ENCODE measurements at regions not wholly inside any gene's neighbourhood (a gene's known extent, or its start where the extent isn't known, plus 50 kb on each side); places are given as distances from the start of the nearest gene placed in this dataset.
A peak's percentile ranks its signal among the peaks of the same experiment; 100 is the strongest.
"Not testable (repeated sequence)": the region's sequence is repeated elsewhere in the genome, so short reads cannot be mapped to it uniquely, and the experiment has no call there.

DNA sequence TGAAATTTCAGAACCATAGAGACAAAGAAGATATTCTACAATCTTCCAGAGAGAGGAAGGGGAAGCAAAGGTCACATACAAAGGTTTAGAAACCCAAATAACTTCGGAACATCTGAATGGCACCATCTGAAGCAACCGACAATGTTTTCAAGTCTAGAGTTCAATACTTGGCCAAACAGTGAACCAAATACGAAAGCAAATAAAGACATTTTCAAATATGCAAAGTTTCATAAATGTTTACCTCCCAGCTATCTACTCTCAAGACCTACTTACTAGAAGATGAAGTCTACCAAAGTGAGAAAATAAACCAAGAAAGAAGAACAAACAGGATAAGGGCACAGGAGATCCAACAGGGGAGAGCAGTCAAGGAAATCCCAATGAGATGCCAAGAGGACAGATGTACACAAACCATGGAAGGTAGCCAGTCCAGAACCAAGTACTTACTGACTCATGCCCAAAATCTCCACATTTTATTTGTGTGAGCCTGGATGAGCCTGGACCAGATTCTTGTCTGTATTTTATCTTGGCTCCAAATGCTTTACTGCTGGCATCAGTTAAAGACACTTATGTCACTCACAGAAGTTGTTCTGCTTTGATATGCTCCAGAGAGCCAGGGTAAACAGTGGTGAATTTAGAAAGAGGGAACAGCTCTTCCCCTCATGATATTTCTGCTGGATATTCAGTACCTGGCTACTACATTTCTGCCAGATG is 173.3 kb downstream of the AVL9 start:
- Histone ChIP-seq H3K27ac (ENCODE audit: low read depth in 2 of 2, low read length in 1 of 2) (peak overlapping the region; percentile 67 to 95; a peak in 3 of 4 replicates), H3K9ac (peak overlapping the region; percentile 45; the same call in 1 of the 2 replicates), H2AFZ (ENCODE audit: low read depth) (peak overlapping the region; percentile 38; the same call in 1 of the 2 replicates), H3F3A (replicated peaks; ENCODE audit: insufficient read depth) (peaks cover 35% of the 10 kb centered on the region), H3K4me3 (ENCODE audit: low read depth in 2 of 2, low read length in 1 of 2) (peak overlapping the region in 1 of 2 experiments; percentile 22; a peak in 1 of 4 replicates), H3K36me3 (replicated peaks in 1 of 2; ENCODE audit: control insufficient read depth in 1 of 2, insufficient read depth in 2 of 2, low read length in 1 of 2) (peaks cover 0 to 14% of the 10 kb centered on the region in 2 experiments), H3K4me2 (peak overlapping the region; percentile 60), H3K4me1 (ENCODE audit: control insufficient read depth in 1 of 2, insufficient read depth in 2 of 2, low read depth in 1 of 2, low read length in 1 of 2) (peaks cover 4 to 16% of the 10 kb centered on the region in 2 experiments; a peak in 2 of 4 replicates)
- POLR2A ChIA-PET; H3K9me3 ChIP-seq; H4K20me1 ChIP-seq (ENCODE audit: insufficient read depth); H3K27me3 ChIP-seq (ENCODE audit: insufficient read depth); DNase-seq; H3K9me2 ChIP-seq; H3K79me2 ChIP-seq (ENCODE audit: insufficient read depth): not testable (repeated sequence)
- WGBS (ENCODE audit: low lambda C conversion rate) = 71% methylated on average over 3 of the region's 3 CpGs
- CTCF ChIA-PET = interaction anchor here (0.6 kb wide), 1 partner anchor 136 kb away, joined by 3 read pairs; no protein-coding TSS in a partner anchor
- TF ChIP-seq JUND (IDR thresholded peaks at IDR 0.05) (peak; percentile 84), FOSL2 (IDR thresholded peaks at IDR 0.05; ENCODE audit: borderline replicate concordance, low read depth) (peak; percentile 69), EP300 (IDR thresholded peaks at IDR 0.05; ENCODE audit: borderline replicate concordance in 1 of 2, low read depth in 1 of 2, low read length in 1 of 2) (peak in 1 of 2 experiments; percentile 74; a peak in 3 of 4 replicates), MEF2A (IDR thresholded peaks at IDR 0.05; ENCODE audit: borderline replicate concordance, low read depth) (peak; percentile 45; the same call in 1 of the 2 replicates), TEAD4 (IDR thresholded peaks at IDR 0.05; ENCODE audit: borderline replicate concordance, insufficient read depth) (peak; percentile 73), RXRA (IDR thresholded peaks at IDR 0.05; ENCODE audit: borderline replicate concordance, low read depth) (peak; percentile 21; the same call in 1 of the 2 replicates), NFIC (IDR thresholded peaks at IDR 0.05; ENCODE audit: borderline replicate concordance) (peak; percentile 87), TCF12 (IDR thresholded peaks at IDR 0.05) (peak; percentile 88)
- TF ChIP-seq, protein P1, sequence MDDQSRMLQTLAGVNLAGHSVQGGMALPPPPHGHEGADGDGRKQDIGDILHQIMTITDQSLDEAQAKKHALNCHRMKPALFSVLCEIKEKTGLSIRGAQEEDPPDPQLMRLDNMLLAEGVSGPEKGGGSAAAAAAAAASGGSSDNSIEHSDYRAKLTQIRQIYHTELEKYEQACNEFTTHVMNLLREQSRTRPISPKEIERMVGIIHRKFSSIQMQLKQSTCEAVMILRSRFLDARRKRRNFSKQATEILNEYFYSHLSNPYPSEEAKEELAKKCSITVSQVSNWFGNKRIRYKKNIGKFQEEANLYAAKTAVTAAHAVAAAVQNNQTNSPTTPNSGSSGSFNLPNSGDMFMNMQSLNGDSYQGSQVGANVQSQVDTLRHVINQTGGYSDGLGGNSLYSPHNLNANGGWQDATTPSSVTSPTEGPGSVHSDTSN (IDR thresholded peaks at IDR 0.05) = peak; percentile 88

DNA sequence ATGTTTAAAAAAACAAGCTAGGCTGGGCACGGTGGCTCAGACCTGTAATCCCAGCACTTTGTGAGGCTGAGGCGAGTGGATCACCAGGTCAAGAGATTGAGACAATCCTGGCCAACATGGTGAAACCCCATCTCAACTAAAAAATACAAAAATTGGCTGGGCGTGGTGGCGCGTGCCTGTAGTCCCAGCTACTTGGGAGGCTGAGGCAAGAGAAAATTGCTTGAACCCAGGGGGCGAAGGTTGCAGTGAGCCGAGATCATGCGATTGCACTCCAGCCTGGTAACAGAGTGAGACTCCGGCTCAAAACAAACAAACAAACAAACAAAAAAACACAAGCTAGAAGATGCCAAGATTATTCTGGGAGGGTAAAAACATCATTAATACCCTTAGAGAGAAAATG is 172.3 kb downstream of the AVL9 start:
- H3K79me2 ChIP-seq (ENCODE audit: insufficient read depth); H2AFZ ChIP-seq (ENCODE audit: low read depth); DNase-seq; H3K4me2 ChIP-seq; H3K9me2 ChIP-seq; H3K27me3 ChIP-seq (ENCODE audit: insufficient read depth); H4K20me1 ChIP-seq (ENCODE audit: insufficient read depth); H3K9ac ChIP-seq; POLR2A ChIA-PET; H3K4me3 ChIP-seq (ENCODE audit: low read depth in 2 of 2, low read length in 1 of 2); H3K9me3 ChIP-seq: not testable (repeated sequence)
- H3F3A ChIP-seq (replicated peaks; ENCODE audit: insufficient read depth) = peaks cover 35% of the 10 kb centered on the region
- peak overlapping the region in 1 of 2 experiments; percentile 95; a peak in 1 of 4 replicates for H3K27ac ChIP-seq (ENCODE audit: low read depth in 2 of 2, low read length in 1 of 2)
- 93% methylated on average over 9 of the region's 9 CpGs for WGBS (ENCODE audit: low lambda C conversion rate)
- peaks cover 0 to 14% of the 10 kb centered on the region in 2 experiments for H3K36me3 ChIP-seq (replicated peaks in 1 of 2; ENCODE audit: control insufficient read depth in 1 of 2, insufficient read depth in 2 of 2, low read length in 1 of 2)
- CTCF ChIA-PET = interaction anchor here (0.6 kb wide), 1 partner anchor 135 kb away, joined by 3 read pairs; no protein-coding TSS in a partner anchor
- H3K4me1 ChIP-seq (ENCODE audit: control insufficient read depth in 1 of 2, insufficient read depth in 2 of 2, low read depth in 1 of 2, low read length in 1 of 2) = peaks cover 4 to 16% of the 10 kb centered on the region in 2 experiments; a peak in 2 of 4 replicates

DNA sequence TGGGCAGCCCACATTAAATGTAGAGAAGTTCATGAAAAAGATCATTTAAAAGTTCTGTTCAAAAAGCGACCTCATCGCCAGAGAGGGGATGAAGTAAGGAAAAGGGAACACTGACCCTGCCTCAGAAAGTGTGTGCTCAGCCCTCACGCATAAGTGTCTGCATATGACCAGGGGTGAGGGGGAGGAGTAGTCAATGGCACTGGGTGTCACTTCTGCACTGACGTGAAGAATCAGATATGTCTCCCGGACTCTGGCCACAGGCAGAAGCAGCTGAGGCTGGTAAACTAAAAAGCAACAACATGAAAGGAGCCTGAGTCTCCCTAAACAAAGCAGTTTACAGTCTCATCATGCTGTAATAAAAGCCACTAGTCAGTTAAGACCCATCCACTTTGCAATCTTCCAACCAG is 168.5 kb downstream of the AVL9 start:
- Histone ChIP-seq H3K36me3 (replicated peaks in 1 of 2; ENCODE audit: control insufficient read depth in 1 of 2, insufficient read depth in 2 of 2, low read length in 1 of 2) (peaks cover 0 to 14% of the 10 kb centered on the region in 2 experiments), H3F3A (replicated peaks; ENCODE audit: insufficient read depth) (peaks cover 17% of the 10 kb centered on the region)
- H3K27ac ChIP-seq (ENCODE audit: low read depth in 2 of 2, low read length in 1 of 2); H3K4me3 ChIP-seq (ENCODE audit: low read depth in 2 of 2, low read length in 1 of 2); H3K9ac ChIP-seq; H4K20me1 ChIP-seq (ENCODE audit: insufficient read depth); H3K9me3 ChIP-seq; H3K4me1 ChIP-seq (ENCODE audit: control insufficient read depth in 1 of 2, insufficient read depth in 2 of 2, low read depth in 1 of 2, low read length in 1 of 2); H3K9me2 ChIP-seq; DNase-seq; H3K27me3 ChIP-seq (ENCODE audit: insufficient read depth); H3K4me2 ChIP-seq; H3K79me2 ChIP-seq (ENCODE audit: insufficient read depth); H2AFZ ChIP-seq (ENCODE audit: low read depth); POLR2A ChIA-PET; CTCF ChIA-PET: not testable (repeated sequence)
- WGBS (ENCODE audit: low lambda C conversion rate) = 89% methylated on average over 5 of the region's 5 CpGs

DNA sequence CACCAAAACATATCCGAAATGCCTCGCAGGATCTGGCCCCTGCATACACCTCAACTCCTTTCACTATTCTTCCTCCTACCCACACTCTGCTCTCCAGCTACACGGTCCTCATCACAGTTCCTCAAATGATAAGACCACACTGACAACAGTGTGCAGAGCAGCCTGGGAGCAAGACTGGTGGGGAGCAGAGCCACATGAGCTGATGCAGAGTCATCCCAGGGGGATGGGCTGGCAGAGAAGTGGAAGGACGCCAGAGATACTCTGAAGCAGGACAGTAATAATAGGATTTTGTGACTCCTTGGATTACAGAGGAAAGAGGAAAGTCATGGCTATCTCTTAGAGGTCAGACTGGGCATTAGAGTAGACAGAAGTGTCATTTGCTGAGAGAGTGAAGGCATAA is 167.2 kb downstream of the AVL9 start:
- H3K36me3 ChIP-seq (replicated peaks in 1 of 2; ENCODE audit: control insufficient read depth in 1 of 2, insufficient read depth in 2 of 2, low read length in 1 of 2); POLR2A ChIA-PET; H3K79me2 ChIP-seq (ENCODE audit: insufficient read depth); H3K9me2 ChIP-seq; H3K27ac ChIP-seq (ENCODE audit: low read depth in 2 of 2, low read length in 1 of 2); H2AFZ ChIP-seq (ENCODE audit: low read depth); H3K4me3 ChIP-seq (ENCODE audit: low read depth in 2 of 2, low read length in 1 of 2); H3K27me3 ChIP-seq (ENCODE audit: insufficient read depth); H3K4me1 ChIP-seq (ENCODE audit: control insufficient read depth in 1 of 2, insufficient read depth in 2 of 2, low read depth in 1 of 2, low read length in 1 of 2); H3K9ac ChIP-seq; H4K20me1 ChIP-seq (ENCODE audit: insufficient read depth); H3K9me3 ChIP-seq; DNase-seq; H3F3A ChIP-seq (replicated peaks; ENCODE audit: insufficient read depth); H3K4me2 ChIP-seq: not testable (repeated sequence)
- 64% methylated on average over 4 of the region's 4 CpGs for WGBS (ENCODE audit: low lambda C conversion rate)
- CTCF ChIA-PET = interaction anchor here (0.7 kb wide), 1 partner anchor 1528 kb away, joined by 3 read pairs; no protein-coding TSS in a partner anchor
